ENCODE measurements at regions not wholly inside any gene's neighbourhood (a gene's known extent, or its start where the extent isn't known, plus 50 kb on each side); places are given as distances from the start of the nearest gene placed in this dataset.

DNA sequence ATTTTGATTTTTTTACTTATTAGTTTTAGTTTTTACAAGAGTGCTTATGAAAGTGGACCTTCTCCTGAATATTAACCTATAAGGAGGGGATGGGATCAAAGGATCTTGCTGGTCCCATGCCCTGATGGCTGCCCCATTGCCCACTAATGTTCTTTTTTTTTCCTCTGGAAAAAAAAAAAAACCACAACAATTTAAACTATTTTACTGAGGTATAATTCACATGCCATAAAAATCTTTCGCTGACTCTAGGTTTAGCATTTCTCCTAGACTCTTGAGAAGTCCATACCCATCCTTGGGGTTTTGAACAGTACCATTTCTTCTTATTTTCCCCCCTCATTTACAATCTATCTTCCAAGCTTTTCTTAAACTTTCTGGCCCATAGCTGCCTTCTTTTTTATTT is 481.8 kb downstream of the TFEC start (continued):
- TF ChIP-seq SP1 (IDR thresholded peaks at IDR 0.05; ENCODE audit: low read depth, low read length) (no peak), PHF8 (conservative IDR thresholded peaks at IDR 0.05; ENCODE audit: low read depth, low read length) (no peak), JUN (IDR thresholded peaks at IDR 0.05; ENCODE audit: low read depth, low read length) (no peak)
